ENCODE measurements at regions not wholly inside any gene's neighbourhood (a gene's known extent, or its start where the extent isn't known, plus 50 kb on each side); places are given as distances from the start of the nearest gene placed in this dataset.

GRCh38 chr5:6078881-6079280 lies 299.5 kb downstream of the MED10 start (continued):
- TF ChIP-seq ATF2 (IDR thresholded peaks at IDR 0.05; ENCODE audit: low read length) (no peak), CBX8 (IDR thresholded peaks at IDR 0.05; ENCODE audit: borderline replicate concordance, low read depth, low read length) (no peak), USF2 (IDR thresholded peaks at IDR 0.05; ENCODE audit: low read length) (no peak), KDM5A (IDR thresholded peaks at IDR 0.05; ENCODE audit: low read length) (no peak), GTF2F1 (IDR thresholded peaks at IDR 0.05; ENCODE audit: borderline replicate concordance, low read depth, low read length) (no peak), ATF3 (IDR thresholded peaks at IDR 0.05; ENCODE audit: insufficient read depth, low read depth, low read length) (no peak), SIRT6 (IDR thresholded peaks at IDR 0.05; ENCODE audit: low read length) (no peak), BCL11A (IDR thresholded peaks at IDR 0.05; ENCODE audit: low read depth in 2 of 2, low read length in 2 of 2) (no peak), POLR2AphosphoS5 (IDR thresholded peaks at IDR 0.05; ENCODE audit: low read depth, low read length) (no peak)

Data from H1 (cell line).